ENCODE measurements at regions not wholly inside any gene's neighbourhood (a gene's known extent, or its start where the extent isn't known, plus 50 kb on each side); places are given as distances from the start of the nearest gene placed in this dataset.
A peak's percentile ranks its signal among the peaks of the same experiment; 100 is the strongest.

GRCh38 chr3:107992976-107993684 lies 97.7 kb downstream of the CD47 start:
- DNase-seq: no peak

GRCh38 chr3:107990926-107991325 lies 99.9 kb downstream of the CD47 start:
- DNase-seq: no peak

- DNase-seq: no peak
Observed at GRCh38 chr3:107990433-107990832, 100.4 kb downstream of the CD47 start.

- peak; percentile 33 for DNase-seq
Observed at GRCh38 chr3:107989661-107990060, 101.2 kb downstream of the CD47 start.

GRCh38 chr3:107988460-107989175 lies 102.2 kb downstream of the CD47 start:
- DNase-seq: no peak

GRCh38 chr3:107987036-107987939 lies 103.5 kb downstream of the CD47 start:
- no peak for DNase-seq

GRCh38 chr3:107986505-107986904 lies 104.3 kb downstream of the CD47 start:
- DNase-seq: no peak

- DNase-seq: no peak
Observed at GRCh38 chr3:107985496-107985895, 105.3 kb downstream of the CD47 start.

- no peak for DNase-seq
Observed at GRCh38 chr3:107983247-107983646, 107.6 kb downstream of the CD47 start.

- DNase-seq: no peak
Observed at GRCh38 chr3:107982165-107982564, 108.7 kb downstream of the CD47 start.

GRCh38 chr3:107981471-107982111 lies 109.2 kb downstream of the CD47 start:
- no peak for DNase-seq

- no peak for DNase-seq
Observed at GRCh38 chr3:107979538-107979937, 111.3 kb downstream of the CD47 start.

- no peak for DNase-seq
Observed at GRCh38 chr3:107978131-107979055, 112.4 kb downstream of the CD47 start.

GRCh38 chr3:107977221-107978130 lies 113.4 kb downstream of the CD47 start:
- DNase-seq: no peak

GRCh38 chr3:107976202-107976800 lies 114.5 kb downstream of the CD47 start:
- DNase-seq: no peak

- DNase-seq: no peak
Observed at GRCh38 chr3:107975529-107976201, 115.2 kb downstream of the CD47 start.

- DNase-seq: no peak
Observed at GRCh38 chr3:107973961-107974360, 116.9 kb downstream of the CD47 start.

- no peak for DNase-seq
Observed at GRCh38 chr3:107973152-107973551, 117.7 kb downstream of the CD47 start.

- no peak for DNase-seq
Observed at GRCh38 chr3:107970993-107971580, 119.7 kb downstream of the CD47 start.

Measured in NCI-H526 treated with DMSO at 0.1 percent for 48 hours (cell line).